SU-DHL-6 (cell line): ENCODE measurements at regions not wholly inside any gene's neighbourhood (a gene's known extent, or its start where the extent isn't known, plus 50 kb on each side); places are given as distances from the start of the nearest gene placed in this dataset.
"Not testable (repeated sequence)": the region's sequence is repeated elsewhere in the genome, so short reads cannot be mapped to it uniquely, and the experiment has no call there.

Experiments used
- H2AFZ ChIP-seq: fragments of 200-600 bp; sonication (generic); 2 replicates; pipeline ENCODE4 v1.6.1; 2014; ENCODE audit warnings: low read depth, mild to moderate bottlenecking, moderate library complexity, mixed read lengths, antibody characterized with exemption, low read length; ENCODE audit not compliant: severe bottlenecking
- H3F3A ChIP-seq: fragments of 200-600 bp; shearing (Covaris generic); 2 replicates; pipeline ENCODE4 v1.6.0; 2016; ENCODE audit warnings: antibody characterized with exemption, mild to moderate bottlenecking; ENCODE audit not compliant: insufficient read depth
- H3K27ac ChIP-seq: fragments of 200-600 bp; sonication (generic); 2 replicates; pipeline ENCODE4 v1.5.1; 2016; ENCODE audit warnings: low read depth, mild to moderate bottlenecking, low read length, moderate library complexity, mixed read lengths
- H3K27me3 ChIP-seq: fragments of 200-600 bp; sonication (generic), shearing (Covaris generic); 2 replicates; pipeline ENCODE4 v1.6.0; 2014; ENCODE audit warnings: mild to moderate bottlenecking, low read length
- H3K36me3 ChIP-seq: fragments of 200-600 bp; sonication (generic); 2 replicates; pipeline ENCODE4 v1.6.1; 2014; ENCODE audit warnings: mild to moderate bottlenecking, low read length, mixed read lengths
- H3K4me2 ChIP-seq: fragments of 300-600, 200-600 bp; shearing (Covaris generic), sonication (generic); 2 replicates; pipeline ENCODE4 v1.6.0; 2014; ENCODE audit warnings: low read length, low read depth, mild to moderate bottlenecking; ENCODE audit not compliant: poor library complexity, severe bottlenecking
- H3K4me3 ChIP-seq: fragments of 200-600 bp; sonication (generic); 2 replicates; pipeline ENCODE4 v1.5.1; 2014; ENCODE audit warnings: antibody characterized with exemption, low read length, mild to moderate bottlenecking, mixed read lengths; ENCODE audit not compliant: insufficient read depth, poor library complexity, severe bottlenecking
- H3K79me2 ChIP-seq: fragments of 200-600 bp; sonication (generic); 2 replicates; pipeline ENCODE4 v1.6.1; 2014; ENCODE audit warnings: mild to moderate bottlenecking, low read length, moderate library complexity; ENCODE audit not compliant: insufficient read depth
- H3K9ac ChIP-seq: fragments of 200-600 bp; sonication (generic); 2 replicates; pipeline ENCODE4 v1.7.0; 2014; ENCODE audit warnings: mild to moderate bottlenecking, low read length
- H3K9me2 ChIP-seq: fragments of 200-600 bp; sonication (generic); replicated peaks from 2 replicates; pipeline ENCODE4 v1.6.1; 2014; ENCODE audit warnings: low read length; ENCODE audit not compliant: insufficient read depth
- H3K9me3 ChIP-seq: fragments of 200-600 bp; sonication (generic); 2 replicates; pipeline ENCODE4 v1.6.1; 2014; ENCODE audit warnings: low read length, mixed read lengths; ENCODE audit not compliant: insufficient read depth
- H4K20me1 ChIP-seq: fragments of 200-600 bp; sonication (generic); 2 replicates; pipeline ENCODE4 v1.6.1; 2014; ENCODE audit warnings: low read depth, mild to moderate bottlenecking, antibody characterized with exemption, low read length, moderate library complexity, mixed read lengths
- CTCF ChIP-seq: fragments of 200-600 bp; sonication (generic); IDR thresholded peaks from one replicate; pipeline ENCODE4 v1.5.1; 2017; ENCODE audit warnings: antibody characterized with exemption, mild to moderate bottlenecking, low read length, moderate library complexity; ENCODE audit not compliant: insufficient read depth, poor library complexity, severe bottlenecking
- EZH2phosphoT487 ChIP-seq: fragments of 200-600 bp; sonication (generic), shearing (Covaris generic); conservative IDR thresholded peaks from 2 replicates; pipeline ENCODE4 v1.6.1; 2018; ENCODE audit warnings: mild to moderate bottlenecking, antibody characterized with exemption, low read length, moderate library complexity, mixed read lengths

DNA sequence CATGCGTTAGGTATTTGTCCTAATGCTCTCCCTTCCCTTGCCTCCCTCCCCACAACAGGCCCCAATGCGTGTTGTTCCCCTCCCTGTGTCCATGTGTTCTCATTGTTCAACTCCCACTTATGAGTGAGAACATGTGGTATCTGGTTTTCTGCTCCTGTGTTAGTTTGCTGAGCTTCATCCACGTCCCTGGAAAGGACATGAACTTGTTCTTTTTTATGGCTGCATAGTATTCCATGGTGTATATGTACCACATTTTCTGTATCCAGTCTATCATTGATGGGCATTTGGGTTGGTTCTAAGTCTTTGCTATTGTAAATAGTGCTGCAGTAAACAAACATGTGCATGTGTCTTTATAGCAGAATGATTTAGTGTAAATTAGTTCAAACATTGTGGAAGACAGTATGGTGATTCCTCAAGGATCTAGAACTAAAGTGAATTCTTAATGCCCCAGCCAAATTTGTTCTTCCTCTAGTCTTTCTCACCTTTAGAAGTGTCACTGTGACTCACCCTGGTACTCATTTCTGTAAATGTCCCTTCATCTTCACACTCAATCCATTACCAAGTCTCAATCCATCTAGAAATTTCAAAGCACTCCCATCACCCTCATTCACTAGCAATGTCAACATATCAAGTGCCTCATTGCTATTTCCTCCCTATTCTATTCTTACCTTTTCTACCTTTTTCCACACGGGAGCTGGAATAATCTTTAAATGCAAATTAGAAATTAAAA, 123.9 kb downstream of the MREG start:
- not testable (repeated sequence) for H3K27me3 ChIP-seq, H4K20me1 ChIP-seq, H3K9ac ChIP-seq, H3K27ac ChIP-seq, H3K4me3 ChIP-seq, H2AFZ ChIP-seq, H3K79me2 ChIP-seq, H3K9me2 ChIP-seq, H3F3A ChIP-seq, H3K36me3 ChIP-seq, H3K4me2 ChIP-seq, H3K9me3 ChIP-seq

DNA sequence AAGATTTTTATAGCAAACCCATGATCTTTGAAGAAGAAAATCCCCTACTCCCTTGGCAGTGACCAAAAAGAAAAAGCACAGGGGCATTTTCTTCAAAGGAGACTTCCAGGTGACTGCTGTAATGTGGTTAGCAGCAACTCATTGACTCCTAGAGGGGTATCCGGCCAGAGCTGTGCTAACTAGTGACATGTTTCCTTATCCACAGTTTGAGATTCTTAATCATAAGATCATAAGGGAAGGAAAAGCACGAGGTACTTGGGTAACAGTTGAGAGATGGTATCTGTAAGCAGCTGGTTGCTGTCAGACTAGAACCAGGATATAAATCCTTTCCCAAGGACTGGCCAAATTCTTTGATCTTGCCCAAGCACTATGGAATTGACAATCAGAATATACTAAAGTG, 124.7 kb downstream of the MREG start:
- no peaks in the 10 kb centered on the region for H3K27me3 ChIP-seq
- no peaks in the 10 kb centered on the region for H3F3A ChIP-seq
- H4K20me1 ChIP-seq: no peaks in the 10 kb centered on the region
- TF ChIP-seq CTCF (no peak), EZH2phosphoT487 (no peak)
- H3K4me2 ChIP-seq: no peak overlapping the region
- no peaks in the 10 kb centered on the region for H3K9me3 ChIP-seq
- no peak overlapping the region for H2AFZ ChIP-seq
- no peaks in the 10 kb centered on the region for H3K79me2 ChIP-seq
- H3K9ac ChIP-seq: no peak overlapping the region
- no peaks in the 10 kb centered on the region for H3K36me3 ChIP-seq
- no peak overlapping the region for H3K27ac ChIP-seq
- H3K4me3 ChIP-seq: no peak overlapping the region
- no peaks in the 10 kb centered on the region for H3K9me2 ChIP-seq

- H3K9ac ChIP-seq: no peak overlapping the region
- no peaks in the 10 kb centered on the region for H3K79me2 ChIP-seq
- no peaks in the 10 kb centered on the region for H3K27me3 ChIP-seq
- H3K9me2 ChIP-seq: no peaks in the 10 kb centered on the region
- no peak overlapping the region for H3K27ac ChIP-seq
- no peaks in the 10 kb centered on the region for H3K36me3 ChIP-seq
- TF ChIP-seq EZH2phosphoT487: no peak
- TF ChIP-seq CTCF: no peak
- H4K20me1 ChIP-seq: no peaks in the 10 kb centered on the region
- no peak overlapping the region for H3K4me3 ChIP-seq
- H3K4me2 ChIP-seq: no peak overlapping the region
- H3F3A ChIP-seq: no peaks in the 10 kb centered on the region
- no peaks in the 10 kb centered on the region for H3K9me3 ChIP-seq
- no peak overlapping the region for H2AFZ ChIP-seq
Measured at GRCh38 chr2:215887303-215887702, 126.0 kb downstream of the MREG start.

GRCh38 chr2:215886022-215886421, 127.3 kb downstream of the MREG start:
- Histone ChIP-seq H3K27me3 (no peaks in the 10 kb centered on the region), H3K9ac (no peak overlapping the region), H3K36me3 (no peaks in the 10 kb centered on the region), H3K4me3 (no peak overlapping the region), H4K20me1 (no peaks in the 10 kb centered on the region), H3K79me2 (no peaks in the 10 kb centered on the region), H2AFZ (no peak overlapping the region), H3K4me2 (no peak overlapping the region), H3K27ac (no peak overlapping the region), H3K9me3 (no peaks in the 10 kb centered on the region), H3K9me2 (no peaks in the 10 kb centered on the region), H3F3A (no peaks in the 10 kb centered on the region)
- TF ChIP-seq EZH2phosphoT487 (no peak), CTCF (no peak)
